ENCODE measurements at regions not wholly inside any gene's neighbourhood (a gene's known extent, or its start where the extent isn't known, plus 50 kb on each side); places are given as distances from the start of the nearest gene placed in this dataset.
A peak's percentile ranks its signal among the peaks of the same experiment; 100 is the strongest.

DNA sequence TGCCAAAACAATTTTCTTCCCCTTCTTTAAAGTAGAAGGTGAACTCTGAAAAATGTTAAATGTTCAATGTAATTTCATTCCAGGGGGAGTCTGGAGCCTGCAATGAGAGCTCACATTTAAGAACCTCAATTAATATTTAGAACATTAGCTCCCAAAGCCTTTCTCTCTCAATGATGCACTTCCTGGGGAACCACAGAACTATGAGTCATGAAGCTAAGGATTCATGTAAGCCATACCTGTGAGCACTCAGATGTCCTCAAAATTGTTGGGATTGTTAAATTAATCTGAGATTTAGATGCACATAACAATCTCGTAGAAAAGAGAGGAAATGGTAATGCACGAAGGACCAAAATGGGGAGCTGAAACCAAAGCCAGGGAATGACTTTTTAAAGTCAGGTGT is 244.2 kb upstream of the LRIG1 start:
- Mint-ChIP-seq H3K27ac (no peak overlapping the region), H3K36me3 (no peaks in the 10 kb centered on the region), H3K4me1 (ENCODE audit: unreplicated experiment) (peaks cover 13% of the 10 kb centered on the region), H3K4me3 (no peak overlapping the region), H3K27me3 (peaks cover 15% of the 10 kb centered on the region), H3K9me3 (no peaks in the 10 kb centered on the region)
- TF ChIP-seq, protein P1, sequence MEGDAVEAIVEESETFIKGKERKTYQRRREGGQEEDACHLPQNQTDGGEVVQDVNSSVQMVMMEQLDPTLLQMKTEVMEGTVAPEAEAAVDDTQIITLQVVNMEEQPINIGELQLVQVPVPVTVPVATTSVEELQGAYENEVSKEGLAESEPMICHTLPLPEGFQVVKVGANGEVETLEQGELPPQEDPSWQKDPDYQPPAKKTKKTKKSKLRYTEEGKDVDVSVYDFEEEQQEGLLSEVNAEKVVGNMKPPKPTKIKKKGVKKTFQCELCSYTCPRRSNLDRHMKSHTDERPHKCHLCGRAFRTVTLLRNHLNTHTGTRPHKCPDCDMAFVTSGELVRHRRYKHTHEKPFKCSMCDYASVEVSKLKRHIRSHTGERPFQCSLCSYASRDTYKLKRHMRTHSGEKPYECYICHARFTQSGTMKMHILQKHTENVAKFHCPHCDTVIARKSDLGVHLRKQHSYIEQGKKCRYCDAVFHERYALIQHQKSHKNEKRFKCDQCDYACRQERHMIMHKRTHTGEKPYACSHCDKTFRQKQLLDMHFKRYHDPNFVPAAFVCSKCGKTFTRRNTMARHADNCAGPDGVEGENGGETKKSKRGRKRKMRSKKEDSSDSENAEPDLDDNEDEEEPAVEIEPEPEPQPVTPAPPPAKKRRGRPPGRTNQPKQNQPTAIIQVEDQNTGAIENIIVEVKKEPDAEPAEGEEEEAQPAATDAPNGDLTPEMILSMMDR (conservative IDR thresholded peaks at IDR 0.05), result no peak
- no peak for DNase-seq (ENCODE audit: extremely low spot score, unreplicated experiment)

DNA sequence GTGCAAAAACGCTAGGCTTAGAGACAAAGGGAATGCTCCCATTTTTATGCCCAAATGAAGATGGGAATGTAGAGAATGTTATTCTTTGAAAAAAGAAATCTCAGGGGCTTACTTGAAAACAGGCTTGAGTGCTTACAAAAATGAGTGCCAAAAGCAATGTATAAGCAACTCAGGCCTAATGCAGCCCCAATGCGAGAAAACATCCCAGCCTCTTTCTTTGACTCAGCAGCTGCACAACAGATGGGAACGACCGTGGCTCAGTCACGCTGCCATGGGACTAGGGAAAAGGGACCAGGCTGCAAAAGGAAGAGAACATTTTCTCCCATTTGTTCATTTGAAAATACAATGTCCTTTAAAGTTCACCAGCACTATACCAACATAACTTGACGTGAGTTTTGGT is 246.4 kb upstream of the LRIG1 start:
- no peak for DNase-seq (ENCODE audit: extremely low spot score, unreplicated experiment)
- Mint-ChIP-seq H3K9me3 (no peaks in the 10 kb centered on the region), H3K27ac (no peak overlapping the region), H3K27me3 (peaks cover 15% of the 10 kb centered on the region), H3K4me3 (no peak overlapping the region), H3K36me3 (no peaks in the 10 kb centered on the region), H3K4me1 (ENCODE audit: unreplicated experiment) (peaks cover 5% of the 10 kb centered on the region)
- TF ChIP-seq, protein P1 (conservative IDR thresholded peaks at IDR 0.05), result no peak

DNA sequence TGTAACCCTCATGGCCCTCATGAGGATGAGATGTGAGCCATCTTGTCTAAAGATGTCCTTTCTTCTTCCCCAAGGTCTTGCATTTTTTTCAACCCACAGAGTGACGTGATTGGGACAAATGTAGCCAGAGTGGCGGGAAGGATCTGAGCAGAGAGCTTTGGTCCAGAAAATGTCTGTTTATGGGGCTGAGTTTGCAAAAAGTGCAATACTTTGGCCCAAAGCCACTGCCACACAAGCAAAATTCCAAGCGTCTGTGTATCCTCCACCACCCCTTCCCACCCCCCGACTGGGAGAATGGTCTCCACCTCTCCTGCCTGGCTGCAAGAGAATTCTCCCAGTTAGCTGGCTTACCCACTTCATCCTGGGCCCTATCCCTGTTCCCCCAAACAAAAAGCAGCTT is 246.9 kb upstream of the LRIG1 start:
- no peaks in the 10 kb centered on the region for H3K36me3 Mint-ChIP-seq
- H3K9me3 Mint-ChIP-seq, result no peaks in the 10 kb centered on the region
- peaks cover 15% of the 10 kb centered on the region for H3K27me3 Mint-ChIP-seq
- H3K4me3 Mint-ChIP-seq, result no peak overlapping the region
- DNase-seq (ENCODE audit: extremely low spot score, unreplicated experiment), result no peak
- TF ChIP-seq, protein P1 (conservative IDR thresholded peaks at IDR 0.05), result no peak
- H3K4me1 Mint-ChIP-seq (ENCODE audit: unreplicated experiment), result peaks cover 5% of the 10 kb centered on the region
- no peak overlapping the region for H3K27ac Mint-ChIP-seq

DNA sequence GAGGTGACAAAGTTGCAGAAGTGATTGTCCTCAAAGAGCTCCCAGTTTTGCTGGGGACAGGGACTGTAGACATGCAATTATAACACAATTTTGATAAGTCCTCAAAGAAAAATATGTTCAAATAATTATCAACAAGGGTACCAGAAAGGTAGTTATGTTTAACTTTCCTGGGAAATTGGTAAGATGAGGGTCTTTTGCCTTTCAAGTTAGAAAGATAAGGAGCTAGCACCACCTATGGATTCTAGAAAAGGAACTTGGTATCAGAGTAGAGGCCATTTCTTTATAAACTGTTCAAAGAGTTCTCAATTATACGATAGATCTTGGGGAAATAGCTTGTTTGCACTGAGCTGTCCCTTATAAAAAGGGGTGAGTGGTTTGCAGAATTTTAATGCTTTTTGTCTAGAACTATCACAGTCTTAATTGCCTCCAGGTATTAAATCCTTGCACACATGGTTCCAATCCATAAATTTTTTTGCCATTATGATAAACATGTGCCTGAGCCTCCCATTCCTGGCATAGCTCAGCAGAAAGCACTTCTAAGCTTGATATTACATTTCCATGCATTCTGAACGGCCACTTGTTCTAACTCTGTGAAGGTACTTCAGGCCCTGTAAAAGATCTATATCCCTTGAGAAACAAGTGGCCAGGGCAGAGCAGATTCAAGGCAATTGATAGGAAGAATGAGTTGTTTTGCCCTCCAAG is 247.5 kb upstream of the LRIG1 start:
- Mint-ChIP-seq H3K27me3 (peaks cover 15% of the 10 kb centered on the region), H3K4me1 (ENCODE audit: unreplicated experiment) (peaks cover 5% of the 10 kb centered on the region), H3K4me3 (no peak overlapping the region), H3K9me3 (no peaks in the 10 kb centered on the region), H3K36me3 (no peaks in the 10 kb centered on the region), H3K27ac (no peak overlapping the region)
- TF ChIP-seq, protein P1 (conservative IDR thresholded peaks at IDR 0.05), result peak; percentile 28
- no peak for DNase-seq (ENCODE audit: extremely low spot score, unreplicated experiment)

DNA sequence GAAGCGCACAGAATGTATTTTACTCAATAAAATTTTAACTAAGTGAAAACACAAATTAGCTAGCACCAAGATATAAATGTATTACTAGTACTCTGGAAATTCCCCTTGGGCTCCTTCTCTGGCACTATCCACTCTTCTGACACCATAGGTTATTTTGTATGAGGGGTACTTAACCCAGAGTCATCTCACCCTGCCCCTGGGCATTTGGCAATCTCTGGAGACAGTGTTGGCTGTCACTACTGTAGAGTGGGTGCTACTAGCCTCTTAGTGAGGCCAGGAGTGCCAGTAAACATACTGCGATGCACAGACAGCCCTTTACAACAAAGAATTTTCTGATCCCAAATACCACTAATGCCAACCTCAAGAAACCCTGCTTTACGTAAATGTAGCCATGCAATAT is 246.3 kb upstream of the KBTBD8 start:
- H3K4me1 Mint-ChIP-seq (ENCODE audit: unreplicated experiment), result peaks cover 5% of the 10 kb centered on the region
- H3K4me3 Mint-ChIP-seq, result no peak overlapping the region
- DNase-seq (ENCODE audit: extremely low spot score, unreplicated experiment), result no peak
- TF ChIP-seq, protein P1 (conservative IDR thresholded peaks at IDR 0.05), result no peak
- H3K27me3 Mint-ChIP-seq, result peaks cover 11% of the 10 kb centered on the region
- H3K36me3 Mint-ChIP-seq, result no peaks in the 10 kb centered on the region
- H3K27ac Mint-ChIP-seq, result no peak overlapping the region
- H3K9me3 Mint-ChIP-seq, result no peaks in the 10 kb centered on the region

Measured in type B pancreatic cell (in vitro differentiated cells).